Caco-2 (cell line): ENCODE measurements at regions not wholly inside any gene's neighbourhood (a gene's known extent, or its start where the extent isn't known, plus 50 kb on each side); places are given as distances from the start of the nearest gene placed in this dataset.

ENCODE experiments used
- BruUV-seq: library from RNA; stranded (reverse); fragments of 400-500 nt; replicated peaks from 2 replicates; lab custom pipeline; 2021; lab: Mats Ljungman, UMichigan
- CTCF ChIA-PET: fragments of 300-600 bp; sonication (Branson Sonifier 250); formaldehyde crosslinking; loops from one replicate; lab custom pipeline; 2022; ENCODE audit warnings: antibody characterized with exemption; lab: Charles Lee
- POLR2A ChIA-PET: fragments of 300-600 bp; sonication (Branson Sonifier 250); formaldehyde crosslinking; loops from one replicate; lab custom pipeline; 2022; ENCODE audit warnings: antibody characterized with exemption; lab: Charles Lee
- DNase-seq, 2 experiments: peaks; one replicate each; pipeline versions ENCODE4 v3.0.0 to v3.0.0-alpha.2; 2020 to 2022
- H3K27me3 ChIP-seq: replicated peaks from 2 replicates; pipeline ENCODE4 v1.6.0; 2011; ENCODE audit warnings: low read length; ENCODE audit not compliant: control insufficient read depth, insufficient read depth
- H3K36me3 ChIP-seq: 2 replicates; pipeline ENCODE4 v1.5.1; 2011; ENCODE audit warnings: low read length; ENCODE audit not compliant: control insufficient read depth, insufficient read depth
- H3K4me1 ChIP-seq: fragments of 250-450 bp; sonication (Bioruptor Pico); 2 replicates; pipeline ENCODE4 v1.5.1; 2020; ENCODE audit warnings: mild to moderate bottlenecking
- H3K4me3 ChIP-seq: 2 replicates; pipeline ENCODE4 v1.5.1; 2011; ENCODE audit warnings: low read depth, mild to moderate bottlenecking, control low read depth, low read length
- H3K9me3 ChIP-seq: fragments of 250-450 bp; sonication (Bioruptor Pico); 2 replicates; pipeline ENCODE4 v1.5.1; 2020; ENCODE audit warnings: mild to moderate bottlenecking, moderate library complexity
- H3K27ac Mint-ChIP-seq: one replicate; pipeline ENCODE4 v1.8.0; 2022; ENCODE audit warnings: mixed read lengths; ENCODE audit not compliant: unreplicated experiment
- H3K27me3 Mint-ChIP-seq: one replicate; pipeline ENCODE4 v1.8.0; 2022; ENCODE audit warnings: mixed read lengths; ENCODE audit not compliant: insufficient read depth, unreplicated experiment
- H3K36me3 Mint-ChIP-seq: one replicate; pipeline ENCODE4 v1.8.0; 2022; ENCODE audit warnings: mild to moderate bottlenecking, mixed read lengths; ENCODE audit not compliant: insufficient read depth, unreplicated experiment
- H3K4me1 Mint-ChIP-seq: one replicate; pipeline ENCODE4 v1.8.0; 2022; ENCODE audit warnings: low read depth, mixed read lengths; ENCODE audit not compliant: unreplicated experiment
- H3K4me3 Mint-ChIP-seq: one replicate; pipeline ENCODE4 v1.8.0; 2022; ENCODE audit warnings: mild to moderate bottlenecking, moderate library complexity, mixed read lengths; ENCODE audit not compliant: unreplicated experiment
- H3K9me3 Mint-ChIP-seq: one replicate; pipeline ENCODE4 v1.8.0; 2022; ENCODE audit warnings: mixed read lengths; ENCODE audit not compliant: unreplicated experiment
- intact Hi-C: fragments of 100-400 bp; cut with micrococcal nuclease; formaldehyde crosslinking; loops from one replicate; pipeline ENCODE4 v1.10.0; 2022; ENCODE audit not compliant: unreplicated experiment
- TF ChIP-seq, protein P1 (sequence below), 2 experiments: fragments of 200-600 bp in 1 of 2; IDR thresholded peaks; 1 replicate in 1 of 2; 2 replicates in 1 of 2; pipeline versions ENCODE4 v1.5.1 to v1.8.0; 2011 to 2022; ENCODE audit warnings: antibody characterized with exemption in 1 of 2, control low read depth in 1 of 2, inconsistent platforms in 1 of 2, low read depth in 1 of 2, low read length in 1 of 2, mild to moderate bottlenecking in 1 of 2, moderate library complexity in 1 of 2; ENCODE audit not compliant: insufficient read depth in 1 of 2, severe bottlenecking in 1 of 2, unreplicated experiment in 1 of 2

DNA sequence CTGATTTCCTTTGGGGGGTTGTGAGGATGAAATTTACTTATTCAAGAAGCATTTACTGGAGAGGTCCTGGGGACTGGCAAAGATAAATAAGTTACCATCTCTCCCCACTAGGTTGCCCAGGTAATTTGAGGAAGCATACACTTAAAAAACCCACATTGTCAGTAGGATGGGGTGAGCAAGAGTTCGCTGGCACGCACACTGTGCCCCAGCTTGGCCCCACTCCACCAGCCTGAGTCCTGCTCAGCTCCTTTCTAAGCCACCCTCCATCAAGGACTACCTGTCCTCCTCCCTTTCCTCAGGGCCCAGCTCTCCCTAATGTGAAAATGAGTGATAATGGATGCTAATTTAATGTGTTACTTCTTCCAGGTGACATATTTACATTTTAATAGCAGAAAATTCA is 216.5 kb upstream of the PLET1 start:
- H3K4me1 ChIP-seq = no peaks in the 10 kb centered on the region
- ChIA-PET POLR2A (no interaction called here), CTCF (interaction anchor here (0.5 kb wide), 1 partner anchor 20 kb away, joined by 3 read pairs; no protein-coding TSS in a partner anchor)
- no peak for DNase-seq
- Mint-ChIP-seq H3K9me3 (no peaks in the 10 kb centered on the region), H3K36me3 (no peaks in the 10 kb centered on the region), H3K4me3 (no peak overlapping the region), H3K4me1 (no peaks in the 10 kb centered on the region), H3K27ac (no peak overlapping the region), H3K27me3 (peaks cover 25% of the 10 kb centered on the region)
- no peak overlapping the region for H3K4me3 ChIP-seq
- H3K27me3 ChIP-seq = no peaks in the 10 kb centered on the region
- no peaks in the 10 kb centered on the region for H3K36me3 ChIP-seq
- BruUV-seq = no TSS peak
- TF ChIP-seq, protein P1, sequence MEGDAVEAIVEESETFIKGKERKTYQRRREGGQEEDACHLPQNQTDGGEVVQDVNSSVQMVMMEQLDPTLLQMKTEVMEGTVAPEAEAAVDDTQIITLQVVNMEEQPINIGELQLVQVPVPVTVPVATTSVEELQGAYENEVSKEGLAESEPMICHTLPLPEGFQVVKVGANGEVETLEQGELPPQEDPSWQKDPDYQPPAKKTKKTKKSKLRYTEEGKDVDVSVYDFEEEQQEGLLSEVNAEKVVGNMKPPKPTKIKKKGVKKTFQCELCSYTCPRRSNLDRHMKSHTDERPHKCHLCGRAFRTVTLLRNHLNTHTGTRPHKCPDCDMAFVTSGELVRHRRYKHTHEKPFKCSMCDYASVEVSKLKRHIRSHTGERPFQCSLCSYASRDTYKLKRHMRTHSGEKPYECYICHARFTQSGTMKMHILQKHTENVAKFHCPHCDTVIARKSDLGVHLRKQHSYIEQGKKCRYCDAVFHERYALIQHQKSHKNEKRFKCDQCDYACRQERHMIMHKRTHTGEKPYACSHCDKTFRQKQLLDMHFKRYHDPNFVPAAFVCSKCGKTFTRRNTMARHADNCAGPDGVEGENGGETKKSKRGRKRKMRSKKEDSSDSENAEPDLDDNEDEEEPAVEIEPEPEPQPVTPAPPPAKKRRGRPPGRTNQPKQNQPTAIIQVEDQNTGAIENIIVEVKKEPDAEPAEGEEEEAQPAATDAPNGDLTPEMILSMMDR (IDR thresholded peaks at IDR 0.05; ENCODE audit: insufficient read depth in 1 of 2, low read depth in 1 of 2, low read length in 1 of 2, severe bottlenecking in 1 of 2, unreplicated experiment in 1 of 2) = no peak
- intact Hi-C loops = no loop called here
- no peaks in the 10 kb centered on the region for H3K9me3 ChIP-seq

DNA sequence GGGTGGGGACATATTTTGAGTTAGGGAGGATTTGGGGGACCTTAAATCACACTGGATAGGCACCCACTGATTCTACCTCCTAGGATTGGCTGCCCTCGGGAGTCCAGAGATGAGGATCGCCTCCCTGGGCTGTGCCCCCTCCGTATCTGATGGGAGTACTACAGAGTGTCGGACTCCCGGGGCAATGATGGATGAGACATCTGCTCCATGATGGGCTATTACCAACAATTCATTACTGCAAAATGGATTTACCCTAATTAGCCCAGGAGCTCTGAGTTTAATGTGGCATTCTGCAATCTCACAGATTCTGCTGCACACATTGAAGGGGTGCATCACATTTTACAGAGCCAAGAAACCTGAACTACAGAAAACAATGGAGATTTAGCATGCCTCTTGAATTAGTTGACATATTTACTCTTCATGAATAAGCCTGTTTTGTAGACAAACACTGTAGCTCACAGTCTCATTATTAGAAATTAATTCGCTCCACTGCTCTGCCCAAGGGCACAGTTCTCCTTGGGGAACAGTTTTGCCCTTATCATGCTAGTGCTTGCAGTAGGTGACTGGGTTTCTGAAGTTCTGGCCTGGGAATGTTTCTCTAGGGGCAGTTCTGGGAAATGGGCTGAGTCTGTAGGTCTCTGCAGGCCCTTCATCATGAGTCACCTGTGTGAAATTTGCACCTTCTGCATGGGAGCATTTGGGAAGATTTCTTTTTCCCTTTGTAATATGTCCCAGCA is 217.1 kb upstream of the PLET1 start:
- ChIA-PET CTCF (no interaction called here), POLR2A (no interaction called here)
- Mint-ChIP-seq H3K4me3 (no peak overlapping the region), H3K27ac (no peak overlapping the region), H3K27me3 (peaks cover 28% of the 10 kb centered on the region), H3K36me3 (no peaks in the 10 kb centered on the region), H3K9me3 (no peaks in the 10 kb centered on the region), H3K4me1 (no peaks in the 10 kb centered on the region)
- H3K4me1 ChIP-seq = no peaks in the 10 kb centered on the region
- no peak overlapping the region for H3K4me3 ChIP-seq
- no TSS peak for BruUV-seq
- no peaks in the 10 kb centered on the region for H3K36me3 ChIP-seq
- intact Hi-C loops = no loop called here
- TF ChIP-seq, protein P1 (IDR thresholded peaks at IDR 0.05; ENCODE audit: insufficient read depth in 1 of 2, low read depth in 1 of 2, low read length in 1 of 2, severe bottlenecking in 1 of 2, unreplicated experiment in 1 of 2) = no peak
- no peaks in the 10 kb centered on the region for H3K9me3 ChIP-seq
- H3K27me3 ChIP-seq = no peaks in the 10 kb centered on the region
- DNase-seq = no peak

DNA sequence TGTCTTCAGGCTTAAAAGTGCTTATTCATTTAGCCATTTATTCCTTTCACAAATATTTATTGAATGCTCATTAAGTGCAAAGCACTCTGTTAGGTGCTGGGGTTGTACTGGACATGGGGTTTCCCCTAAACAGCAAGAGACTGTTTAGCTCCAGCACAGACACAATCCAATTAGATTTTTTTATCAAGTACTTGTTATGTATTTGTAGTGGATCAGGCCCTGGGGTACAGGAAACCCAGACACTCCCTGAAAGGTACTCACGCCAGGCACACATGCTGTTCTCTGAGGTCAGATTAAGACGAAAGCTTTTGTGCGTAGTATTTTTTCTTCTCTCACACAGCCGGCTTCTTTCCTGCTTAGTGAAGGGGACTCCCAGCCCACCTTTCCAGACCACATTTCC is 218.1 kb upstream of the PLET1 start:
- no TSS peak for BruUV-seq

More for the DNA sequence above, 218.1 kb upstream of the PLET1 start:
- no peak for DNase-seq
- 0 out of 2 replicates have a peak, but pooled peaks cover 2% of the 10 kb centered on the region for H3K27me3 ChIP-seq
- no peaks in the 10 kb centered on the region for H3K36me3 ChIP-seq
- intact Hi-C loops = no loop called here
- no peaks in the 10 kb centered on the region for H3K9me3 ChIP-seq
- TF ChIP-seq, protein P1 (IDR thresholded peaks at IDR 0.05; ENCODE audit: insufficient read depth in 1 of 2, low read depth in 1 of 2, low read length in 1 of 2, severe bottlenecking in 1 of 2, unreplicated experiment in 1 of 2) = no peak
- H3K4me1 ChIP-seq = no peaks in the 10 kb centered on the region
- H3K27me3 Mint-ChIP-seq = peaks cover 27% of the 10 kb centered on the region
- H3K4me3 ChIP-seq = no peak overlapping the region
- H3K36me3 Mint-ChIP-seq = no peaks in the 10 kb centered on the region
- H3K9me3 Mint-ChIP-seq = no peaks in the 10 kb centered on the region
- no peak overlapping the region for H3K27ac Mint-ChIP-seq
- H3K4me3 Mint-ChIP-seq = no peak overlapping the region
- H3K4me1 Mint-ChIP-seq = no peaks in the 10 kb centered on the region
- CTCF ChIA-PET = no interaction called here
- POLR2A ChIA-PET = no interaction called here
